ENCODE measurements at regions not wholly inside any gene's neighbourhood (a gene's known extent, or its start where the extent isn't known, plus 50 kb on each side); places are given as distances from the start of the nearest gene placed in this dataset.

DNA sequence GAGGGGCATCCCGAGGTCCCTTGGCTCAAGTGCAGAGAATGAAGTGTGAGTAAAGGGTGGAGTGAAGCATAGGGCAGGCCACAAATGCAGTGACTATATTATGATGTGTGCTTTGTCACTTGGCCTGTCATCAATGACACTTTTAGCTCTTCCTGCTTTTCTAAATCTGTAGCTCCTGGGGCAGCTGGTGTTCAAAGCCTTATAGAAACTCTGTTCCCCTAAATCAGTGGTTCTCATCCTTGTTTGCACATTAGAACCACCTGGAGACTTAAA is 135.6 kb upstream of the LGALSL start:
- Histone ChIP-seq H3K27me3 (no peaks in the 10 kb centered on the region), H3K4me3 (ENCODE audit: low read depth in 1 of 2, low read length in 1 of 2) (no peak overlapping the region), H3K27ac (no peak overlapping the region), H3K4me1 (ENCODE audit: control insufficient read depth in 1 of 2, insufficient read depth in 1 of 2, low read depth in 1 of 2, low read length in 1 of 2) (no peaks in the 10 kb centered on the region), H3K9me3 (no peaks in the 10 kb centered on the region), H3K36me3 (no peaks in the 10 kb centered on the region)
- TF ChIP-seq, protein P1, sequence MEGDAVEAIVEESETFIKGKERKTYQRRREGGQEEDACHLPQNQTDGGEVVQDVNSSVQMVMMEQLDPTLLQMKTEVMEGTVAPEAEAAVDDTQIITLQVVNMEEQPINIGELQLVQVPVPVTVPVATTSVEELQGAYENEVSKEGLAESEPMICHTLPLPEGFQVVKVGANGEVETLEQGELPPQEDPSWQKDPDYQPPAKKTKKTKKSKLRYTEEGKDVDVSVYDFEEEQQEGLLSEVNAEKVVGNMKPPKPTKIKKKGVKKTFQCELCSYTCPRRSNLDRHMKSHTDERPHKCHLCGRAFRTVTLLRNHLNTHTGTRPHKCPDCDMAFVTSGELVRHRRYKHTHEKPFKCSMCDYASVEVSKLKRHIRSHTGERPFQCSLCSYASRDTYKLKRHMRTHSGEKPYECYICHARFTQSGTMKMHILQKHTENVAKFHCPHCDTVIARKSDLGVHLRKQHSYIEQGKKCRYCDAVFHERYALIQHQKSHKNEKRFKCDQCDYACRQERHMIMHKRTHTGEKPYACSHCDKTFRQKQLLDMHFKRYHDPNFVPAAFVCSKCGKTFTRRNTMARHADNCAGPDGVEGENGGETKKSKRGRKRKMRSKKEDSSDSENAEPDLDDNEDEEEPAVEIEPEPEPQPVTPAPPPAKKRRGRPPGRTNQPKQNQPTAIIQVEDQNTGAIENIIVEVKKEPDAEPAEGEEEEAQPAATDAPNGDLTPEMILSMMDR (IDR thresholded peaks at IDR 0.05) = no peak

DNA sequence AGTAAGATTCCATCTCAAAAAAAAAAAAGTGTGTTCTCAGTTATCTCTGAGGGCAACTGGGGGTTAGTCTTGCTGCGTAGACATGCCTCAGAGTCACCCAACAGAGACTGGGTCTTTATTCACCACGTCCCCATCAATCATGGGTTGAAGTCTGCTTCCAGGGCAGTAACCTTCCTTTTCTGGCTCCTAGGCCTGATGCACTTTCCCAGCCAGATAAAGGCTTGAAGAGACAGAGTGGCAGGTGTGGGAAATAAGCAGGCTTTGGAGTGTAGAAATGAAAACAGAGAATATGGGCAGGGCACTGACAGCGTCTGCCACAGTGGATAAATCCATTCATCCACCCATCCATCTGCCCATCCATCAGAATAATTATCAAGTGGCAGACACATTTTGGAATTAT is 134.1 kb upstream of the LGALSL start:
- TF ChIP-seq, protein P1 (IDR thresholded peaks at IDR 0.05) = no peak
- H3K4me3 ChIP-seq (ENCODE audit: low read depth in 1 of 2, low read length in 1 of 2) = no peak overlapping the region
- no peaks in the 10 kb centered on the region for H3K9me3 ChIP-seq
- H3K4me1 ChIP-seq (ENCODE audit: control insufficient read depth in 1 of 2, insufficient read depth in 1 of 2, low read depth in 1 of 2, low read length in 1 of 2) = no peaks in the 10 kb centered on the region
- H3K27me3 ChIP-seq = no peaks in the 10 kb centered on the region
- no peak overlapping the region for H3K27ac ChIP-seq
- no peaks in the 10 kb centered on the region for H3K36me3 ChIP-seq

DNA sequence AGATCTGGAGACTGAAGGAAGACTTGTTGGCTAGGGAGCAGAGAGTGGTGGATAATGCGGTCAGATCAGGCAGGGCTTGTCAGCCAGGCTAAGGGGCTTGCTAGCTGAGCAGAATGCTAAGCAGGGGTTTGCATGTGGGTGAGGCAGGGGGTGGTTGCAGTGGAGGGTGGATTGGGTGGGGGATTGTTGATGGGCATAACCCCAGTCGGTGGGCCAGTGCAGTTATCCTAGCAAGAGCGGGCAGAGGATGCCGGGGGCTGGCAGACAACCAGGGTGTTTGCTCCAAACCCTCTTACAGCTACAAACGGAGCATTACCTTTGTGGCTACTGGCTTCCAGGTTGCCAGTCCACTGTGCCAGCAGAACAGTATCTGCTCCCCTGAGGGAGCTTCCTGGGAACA is 131.5 kb upstream of the LGALSL start:
- Histone ChIP-seq H3K4me1 (ENCODE audit: control insufficient read depth in 1 of 2, insufficient read depth in 1 of 2, low read depth in 1 of 2, low read length in 1 of 2) (peaks cover 4% of the 10 kb centered on the region in 2 experiments), H3K4me3 (ENCODE audit: low read depth in 1 of 2, low read length in 1 of 2) (no peak overlapping the region), H3K36me3 (no peaks in the 10 kb centered on the region), H3K27ac (no peak overlapping the region), H3K27me3 (no peaks in the 10 kb centered on the region), H3K9me3 (no peaks in the 10 kb centered on the region)
- TF ChIP-seq, protein P1 (IDR thresholded peaks at IDR 0.05) = no peak

DNA sequence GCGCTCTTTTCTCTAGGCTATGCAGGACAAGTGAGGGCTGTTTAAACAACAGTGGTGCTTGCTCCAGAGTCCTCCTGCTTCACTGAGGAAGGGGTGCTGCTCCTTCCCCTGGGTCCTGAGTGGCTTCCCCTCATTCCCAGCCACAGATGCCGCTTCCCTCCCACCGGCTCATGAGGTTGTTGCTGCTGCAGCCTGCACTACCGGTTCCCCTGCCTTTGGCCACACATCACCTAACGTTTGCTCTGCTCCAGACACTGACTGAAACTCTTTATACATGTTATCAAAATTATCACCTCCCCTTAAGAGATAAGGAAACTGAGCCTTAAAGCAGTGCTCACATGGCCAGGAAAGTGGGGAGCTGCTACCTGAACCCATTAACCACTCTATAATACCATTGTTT is 130.8 kb upstream of the LGALSL start:
- Histone ChIP-seq H3K4me3 (ENCODE audit: low read depth in 1 of 2, low read length in 1 of 2) (no peak overlapping the region), H3K4me1 (ENCODE audit: control insufficient read depth in 1 of 2, insufficient read depth in 1 of 2, low read depth in 1 of 2, low read length in 1 of 2) (peaks cover 12% of the 10 kb centered on the region in 2 experiments), H3K36me3 (no peaks in the 10 kb centered on the region), H3K27me3 (no peaks in the 10 kb centered on the region), H3K9me3 (no peaks in the 10 kb centered on the region), H3K27ac (no peak overlapping the region)
- TF ChIP-seq, protein P1 (IDR thresholded peaks at IDR 0.05) = no peak

DNA sequence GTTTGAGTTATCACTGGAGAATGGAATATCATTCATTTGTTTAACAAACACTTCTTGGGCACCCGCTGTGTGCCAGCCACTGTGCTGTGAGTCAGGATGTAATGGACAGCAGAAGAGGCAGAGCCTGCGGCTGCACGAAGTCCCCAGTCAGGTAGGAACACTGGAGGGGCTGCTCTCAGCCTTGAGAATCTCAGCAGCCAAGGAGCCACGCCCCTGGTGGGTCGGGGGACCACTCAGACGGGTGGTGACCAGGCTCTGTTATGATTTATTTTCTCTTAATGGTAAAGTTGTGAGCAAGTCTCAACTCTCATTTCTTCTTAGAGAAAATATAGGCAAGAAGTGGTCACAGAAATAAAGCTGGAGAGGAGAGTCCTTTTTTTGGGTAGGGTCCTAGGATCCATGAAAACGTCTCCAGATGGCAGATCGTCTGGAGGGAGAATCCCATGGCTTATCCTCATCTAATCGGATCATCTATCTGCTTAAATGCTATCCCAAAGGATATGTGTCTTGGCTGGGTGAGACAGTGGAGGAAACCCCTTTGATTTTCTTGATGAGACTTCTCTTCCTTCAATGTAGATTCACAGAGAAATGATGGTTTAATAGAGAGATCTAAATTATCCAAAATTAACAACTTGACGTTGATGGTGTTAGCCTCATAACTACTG is 129.1 kb upstream of the LGALSL start:
- Histone ChIP-seq H3K4me3 (ENCODE audit: low read depth in 1 of 2, low read length in 1 of 2) (no peak overlapping the region), H3K9me3 (no peaks in the 10 kb centered on the region), H3K4me1 (ENCODE audit: control insufficient read depth in 1 of 2, insufficient read depth in 1 of 2, low read depth in 1 of 2, low read length in 1 of 2) (peaks cover 14 to 15% of the 10 kb centered on the region in 2 experiments), H3K27me3 (no peaks in the 10 kb centered on the region), H3K27ac (no peak overlapping the region), H3K36me3 (no peaks in the 10 kb centered on the region)
- TF ChIP-seq, protein P1 (IDR thresholded peaks at IDR 0.05) = no peak

DNA sequence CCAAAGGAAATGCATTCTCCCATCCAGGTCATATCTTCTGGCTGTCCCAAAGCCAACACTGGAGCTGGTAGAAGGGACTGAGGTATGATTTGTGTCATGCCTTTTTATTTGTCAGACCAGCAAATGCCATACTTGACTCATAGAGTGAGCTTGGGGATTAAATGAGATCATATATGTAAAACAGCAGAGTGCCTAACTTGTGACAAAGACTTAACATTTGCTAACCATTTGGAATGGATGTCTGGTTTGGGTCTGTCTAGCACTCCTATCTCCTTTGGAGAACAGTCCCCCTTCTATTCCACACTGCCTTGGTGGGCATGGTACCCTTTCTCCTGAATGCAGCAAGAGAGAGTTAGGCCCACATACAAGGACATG is 128.5 kb upstream of the LGALSL start:
- H3K27ac ChIP-seq = no peak overlapping the region
- TF ChIP-seq, protein P1 (IDR thresholded peaks at IDR 0.05) = no peak
- H3K27me3 ChIP-seq = no peaks in the 10 kb centered on the region
- no peaks in the 10 kb centered on the region for H3K36me3 ChIP-seq
- H3K4me1 ChIP-seq (ENCODE audit: control insufficient read depth in 1 of 2, insufficient read depth in 1 of 2, low read depth in 1 of 2, low read length in 1 of 2) = peaks cover 14 to 15% of the 10 kb centered on the region in 2 experiments
- H3K4me3 ChIP-seq (ENCODE audit: low read depth in 1 of 2, low read length in 1 of 2) = no peak overlapping the region
- H3K9me3 ChIP-seq = no peaks in the 10 kb centered on the region
